ENCODE measurements at regions not wholly inside any gene's neighbourhood (a gene's known extent, or its start where the extent isn't known, plus 50 kb on each side); places are given as distances from the start of the nearest gene placed in this dataset.
"Not testable (repeated sequence)": the region's sequence is repeated elsewhere in the genome, so short reads cannot be mapped to it uniquely, and the experiment has no call there.

- Mint-ChIP-seq H3K4me3 (no peak overlapping the region), H3K36me3 (ENCODE audit: low read depth) (no peaks in the 10 kb centered on the region), H3K9me3 (no peaks in the 10 kb centered on the region), H3K4me1 (no peaks in the 10 kb centered on the region), H3K27me3 (ENCODE audit: low read depth) (no peaks in the 10 kb centered on the region), H3K27ac (no peak overlapping the region)
- TF ChIP-seq, protein P1, sequence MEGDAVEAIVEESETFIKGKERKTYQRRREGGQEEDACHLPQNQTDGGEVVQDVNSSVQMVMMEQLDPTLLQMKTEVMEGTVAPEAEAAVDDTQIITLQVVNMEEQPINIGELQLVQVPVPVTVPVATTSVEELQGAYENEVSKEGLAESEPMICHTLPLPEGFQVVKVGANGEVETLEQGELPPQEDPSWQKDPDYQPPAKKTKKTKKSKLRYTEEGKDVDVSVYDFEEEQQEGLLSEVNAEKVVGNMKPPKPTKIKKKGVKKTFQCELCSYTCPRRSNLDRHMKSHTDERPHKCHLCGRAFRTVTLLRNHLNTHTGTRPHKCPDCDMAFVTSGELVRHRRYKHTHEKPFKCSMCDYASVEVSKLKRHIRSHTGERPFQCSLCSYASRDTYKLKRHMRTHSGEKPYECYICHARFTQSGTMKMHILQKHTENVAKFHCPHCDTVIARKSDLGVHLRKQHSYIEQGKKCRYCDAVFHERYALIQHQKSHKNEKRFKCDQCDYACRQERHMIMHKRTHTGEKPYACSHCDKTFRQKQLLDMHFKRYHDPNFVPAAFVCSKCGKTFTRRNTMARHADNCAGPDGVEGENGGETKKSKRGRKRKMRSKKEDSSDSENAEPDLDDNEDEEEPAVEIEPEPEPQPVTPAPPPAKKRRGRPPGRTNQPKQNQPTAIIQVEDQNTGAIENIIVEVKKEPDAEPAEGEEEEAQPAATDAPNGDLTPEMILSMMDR (IDR thresholded peaks at IDR 0.05; ENCODE audit: unreplicated experiment in 3 of 3) = no peak
Observed at GRCh38 chr5:75824323-75824722, 107.1 kb upstream of the POC5 start.

DNA sequence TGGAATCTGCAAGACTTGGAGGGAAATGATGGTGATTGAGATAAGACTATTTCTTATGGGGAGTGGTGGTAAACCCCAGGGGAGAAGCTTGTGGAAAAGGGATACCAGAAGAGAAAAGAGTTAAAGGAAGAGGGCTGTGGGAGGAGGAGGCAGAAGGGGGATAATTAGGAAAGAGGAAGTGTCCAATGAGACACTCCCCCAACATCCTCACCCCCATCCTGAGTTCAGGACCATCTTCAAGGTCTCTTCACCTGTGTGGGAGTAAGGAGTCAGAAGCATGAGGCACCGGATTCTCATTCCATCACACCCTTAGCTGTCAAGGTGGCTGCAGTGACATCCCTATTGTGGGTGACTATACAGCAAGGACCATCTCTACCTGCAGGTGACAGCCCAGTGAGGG, 106.6 kb upstream of the POC5 start:
- H3K4me3 Mint-ChIP-seq = no peak overlapping the region
- no peaks in the 10 kb centered on the region for H3K9me3 Mint-ChIP-seq
- no peak overlapping the region for H3K27ac Mint-ChIP-seq
- H3K36me3 Mint-ChIP-seq (ENCODE audit: low read depth) = no peaks in the 10 kb centered on the region
- no peaks in the 10 kb centered on the region for H3K27me3 Mint-ChIP-seq (ENCODE audit: low read depth)
- no peaks in the 10 kb centered on the region for H3K4me1 Mint-ChIP-seq
- TF ChIP-seq, protein P1 (IDR thresholded peaks at IDR 0.05; ENCODE audit: unreplicated experiment in 3 of 3) = no peak

DNA sequence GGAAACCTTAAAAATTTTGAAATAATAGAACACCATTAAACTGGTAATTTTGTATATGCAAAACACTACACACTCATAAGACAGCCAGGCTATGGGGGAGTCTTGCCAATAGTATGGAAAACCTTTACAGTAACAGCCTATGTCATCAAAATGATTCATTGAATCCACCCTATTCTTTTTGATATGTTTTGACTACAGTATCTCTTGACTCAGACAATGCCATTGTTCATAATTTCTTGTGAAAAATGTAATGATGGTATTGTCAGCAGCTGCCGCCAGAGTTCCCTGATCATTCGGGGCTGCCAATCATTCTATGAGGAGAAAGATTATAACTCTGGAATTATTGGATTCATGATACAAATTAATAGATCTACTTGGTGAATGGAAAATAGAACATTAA, 101.4 kb upstream of the POC5 start:
- Mint-ChIP-seq H3K4me1 (no peaks in the 10 kb centered on the region), H3K36me3 (ENCODE audit: low read depth) (no peaks in the 10 kb centered on the region), H3K4me3 (no peak overlapping the region), H3K27me3 (ENCODE audit: low read depth) (no peaks in the 10 kb centered on the region), H3K9me3 (peaks cover 4% of the 10 kb centered on the region), H3K27ac (no peak overlapping the region)
- TF ChIP-seq, protein P1 (IDR thresholded peaks at IDR 0.05; ENCODE audit: unreplicated experiment in 3 of 3) = no peak

- peaks cover 41% of the 10 kb centered on the region for H3K9me3 Mint-ChIP-seq
Observed at GRCh38 chr5:75799695-75800094, 82.5 kb upstream of the POC5 start.

DNA sequence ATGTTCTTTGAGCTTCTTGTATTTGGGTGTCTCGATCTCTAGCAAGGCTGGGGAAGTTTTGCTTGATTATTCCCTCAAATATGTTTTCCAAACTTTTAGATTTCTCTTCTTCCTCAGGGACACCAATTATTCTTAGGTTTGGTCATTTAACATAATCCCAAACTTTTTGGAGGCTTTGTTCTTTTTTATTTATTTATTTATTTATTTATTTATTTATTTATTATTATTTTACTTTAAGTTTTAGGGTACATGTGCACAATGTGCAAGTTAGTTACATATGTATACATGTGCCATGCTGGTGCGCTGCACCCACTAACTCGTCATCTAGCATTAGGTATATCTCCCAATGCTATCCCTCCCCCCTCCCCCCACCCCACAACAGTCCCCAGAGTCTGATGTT, 52.1 kb upstream of the POC5 start:
- peaks cover 46% of the 10 kb centered on the region for H3K9me3 Mint-ChIP-seq
- not testable (repeated sequence) for H3K36me3 Mint-ChIP-seq (ENCODE audit: low read depth); H3K27me3 Mint-ChIP-seq (ENCODE audit: low read depth); H3K27ac Mint-ChIP-seq; H3K4me3 Mint-ChIP-seq; H3K4me1 Mint-ChIP-seq

More at GRCh38 chr5:75799695-75800094, 82.5 kb upstream of the POC5 start:
- not testable (repeated sequence) for H3K27ac Mint-ChIP-seq; H3K27me3 Mint-ChIP-seq (ENCODE audit: low read depth); H3K4me3 Mint-ChIP-seq; H3K4me1 Mint-ChIP-seq; H3K36me3 Mint-ChIP-seq (ENCODE audit: low read depth)
